GM23338 (cell line): ENCODE measurements at regions not wholly inside any gene's neighbourhood (a gene's known extent, or its start where the extent isn't known, plus 50 kb on each side); places are given as distances from the start of the nearest gene placed in this dataset.

ENCODE experiments used
- CTCF ChIP-seq, 2 experiments: fragments of 200-600 bp in 1 of 2; sonication (generic) in 1 of 2; conservative IDR thresholded peaks; 2 replicates each; pipeline versions ENCODE4 v1.5.1 to v1.6.1; 2016 to 2017; ENCODE audit warnings: antibody characterized with exemption in 2 of 2, low read depth in 2 of 2, mild to moderate bottlenecking in 2 of 2, moderate library complexity in 1 of 2
- EZH2 ChIP-seq: fragments of 200-600 bp; sonication (generic); IDR thresholded peaks from one replicate; pipeline ENCODE4 v1.8.0; 2017; ENCODE audit warnings: antibody characterized with exemption, mild to moderate bottlenecking, low read depth; ENCODE audit not compliant: unreplicated experiment
- REST ChIP-seq: IDR thresholded peaks from one replicate; pipeline ENCODE4 v1.6.1; 2018; ENCODE audit warnings: antibody characterized with exemption; ENCODE audit not compliant: unreplicated experiment
- STAT1 ChIP-seq: IDR thresholded peaks from one replicate; pipeline ENCODE4 v1.6.1; 2016; ENCODE audit warnings: antibody characterized with exemption; ENCODE audit not compliant: unreplicated experiment
- ZNF114 ChIP-seq: fragments of 250-450 bp; sonication (Bioruptor Pico); IDR thresholded peaks from 2 replicates; pipeline ENCODE4 v1.5.0; 2020; ENCODE audit warnings: mild to moderate bottlenecking, moderate library complexity

- TF ChIP-seq CTCF (conservative IDR thresholded peaks at IDR 0.05; ENCODE audit: low read depth in 2 of 2), result peak; percentile 56 to 81
- TF ChIP-seq ZNF114 (CRISPR knock-in tag), result no peak
- no peak for TF ChIP-seq EZH2
- no peak for TF ChIP-seq REST
- TF ChIP-seq STAT1, result no peak
These were observed 1049.2 kb upstream of the INTU start for GRCh38 chr4:126583509-126583908.
